ENCODE measurements at regions not wholly inside any gene's neighbourhood (a gene's known extent, or its start where the extent isn't known, plus 50 kb on each side); places are given as distances from the start of the nearest gene placed in this dataset.

DNA sequence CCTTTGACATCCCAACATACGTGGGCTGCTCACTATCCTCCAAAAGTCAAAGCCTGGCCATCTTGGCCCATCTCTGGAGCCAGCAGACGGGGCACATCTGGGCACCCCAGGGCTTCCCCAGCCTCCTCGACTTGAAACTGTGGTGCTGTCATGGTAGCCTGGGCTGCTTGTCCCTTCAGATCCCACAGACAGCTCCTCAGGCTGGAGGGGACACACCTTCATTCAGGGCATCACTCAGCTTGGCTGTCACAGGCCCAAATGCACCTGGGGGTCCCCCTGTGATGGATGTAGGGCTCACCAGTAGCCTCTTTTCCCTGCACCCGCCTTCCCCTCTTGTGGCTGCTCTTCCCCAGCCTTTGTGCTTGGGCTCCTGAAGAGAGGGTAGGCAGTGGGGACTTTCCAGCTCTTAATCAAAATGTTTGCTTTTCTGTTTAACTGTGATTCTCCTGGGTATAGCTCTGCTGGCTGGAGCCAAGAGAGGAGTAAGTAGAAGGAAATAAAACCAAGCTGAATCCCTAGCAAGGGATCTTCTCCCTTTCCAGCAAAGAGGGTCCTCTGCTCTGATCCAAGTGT lies 92.3 kb downstream of the GYPC start:
- no peak for DNase-seq

GRCh38 chr2:126748929-126749518 lies 93.1 kb downstream of the GYPC start:
- DNase-seq = no peak

GRCh38 chr2:126749537-126749936 lies 93.6 kb downstream of the GYPC start:
- DNase-seq = no peak

GRCh38 chr2:126750506-126750905 lies 94.5 kb downstream of the GYPC start:
- no peak for DNase-seq

GRCh38 chr2:126751477-126751876 lies 95.5 kb downstream of the GYPC start:
- no peak for DNase-seq

DNA sequence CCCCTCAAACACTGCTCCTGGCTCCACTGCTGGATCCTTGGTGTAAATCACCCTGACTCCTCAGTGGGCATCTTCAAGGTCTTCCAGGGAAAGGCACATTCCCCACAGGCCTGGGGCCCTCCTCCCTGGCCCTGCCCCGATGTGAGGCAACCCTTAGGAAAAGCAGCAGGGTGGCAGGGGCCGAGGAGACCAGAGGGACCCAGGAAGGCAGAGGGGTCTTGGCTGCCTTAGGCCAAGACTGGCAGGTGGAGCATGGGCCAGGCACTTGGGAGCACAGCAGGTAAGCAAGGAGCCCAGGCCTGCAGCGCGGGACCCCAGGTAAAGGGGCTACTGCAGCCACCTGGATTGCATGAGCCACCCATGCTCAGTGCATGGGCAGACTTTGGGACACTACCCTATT lies 96.9 kb downstream of the GYPC start:
- DNase-seq = no peak

- no peak for DNase-seq
These were observed 97.7 kb downstream of the GYPC start for GRCh38 chr2:126753501-126754212.

GRCh38 chr2:126754240-126755004 lies 98.5 kb downstream of the GYPC start:
- no peak for DNase-seq

DNA sequence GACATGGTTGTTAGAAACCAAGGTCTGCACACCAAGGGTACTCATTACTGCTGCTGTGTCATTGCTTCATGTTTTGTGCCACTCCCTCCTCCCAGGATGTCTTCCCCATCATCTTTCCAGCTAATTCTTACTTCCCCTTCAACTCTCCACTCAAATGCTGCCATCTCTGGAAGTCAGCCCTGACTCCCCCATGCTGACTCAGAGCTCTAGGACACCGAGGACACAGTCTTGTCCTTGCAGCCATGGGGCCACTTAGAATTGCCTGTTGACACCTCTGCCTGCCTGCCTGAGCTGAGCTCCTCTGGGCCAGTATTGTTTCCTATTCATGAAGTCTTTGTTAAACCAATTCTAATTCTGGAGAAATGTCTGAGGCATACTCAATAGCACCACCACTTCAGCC lies 100.2 kb downstream of the GYPC start:
- no peak for DNase-seq

- DNase-seq = peak; percentile 16
These were observed 105.5 kb downstream of the GYPC start for GRCh38 chr2:126761256-126761980.

DNA sequence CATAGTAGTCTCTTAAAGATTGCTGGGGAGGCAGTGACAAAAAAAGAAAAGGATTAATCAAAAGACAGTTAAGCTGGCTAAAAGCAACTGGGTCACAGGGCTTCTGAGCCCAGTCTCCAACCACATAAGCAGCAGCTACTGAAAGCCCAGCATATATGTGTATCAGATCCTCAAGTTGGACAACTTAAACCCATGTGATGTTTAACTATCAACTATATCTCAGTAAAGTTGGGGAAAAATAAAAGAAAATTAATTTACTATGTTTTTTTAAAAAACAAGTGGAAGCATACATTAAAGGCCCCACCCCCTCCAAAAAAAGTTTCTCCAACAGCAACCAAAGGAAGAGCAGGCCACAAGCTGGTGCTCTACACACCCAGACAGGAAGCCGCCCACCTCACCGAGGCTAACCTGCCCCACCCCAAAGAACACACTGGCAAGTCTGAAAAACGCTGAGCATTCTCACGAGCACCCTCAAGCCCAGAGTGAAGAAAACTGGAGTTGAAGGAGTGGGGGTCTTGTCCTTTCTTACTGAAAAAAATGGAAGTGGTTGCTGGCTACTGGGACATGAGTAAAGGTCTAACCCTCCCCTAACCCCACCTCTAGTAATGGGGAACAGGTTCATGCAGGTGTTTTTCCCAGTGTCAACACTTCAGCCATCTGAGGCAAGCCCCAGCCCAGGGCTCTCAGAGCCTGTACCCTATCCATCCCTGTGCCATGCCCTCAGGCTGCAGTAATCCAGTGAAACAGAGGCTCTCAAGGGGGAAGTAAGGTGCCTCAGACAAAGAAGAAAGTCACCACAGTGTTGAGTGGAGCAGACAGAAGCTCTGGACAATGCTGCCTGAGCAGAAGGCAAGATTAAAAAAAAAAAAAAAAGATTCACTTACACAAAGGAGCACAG lies 106.3 kb downstream of the GYPC start:
- DNase-seq = no peak

- DNase-seq = no peak
These were observed 108.8 kb downstream of the GYPC start for GRCh38 chr2:126764686-126765265.

- no peak for DNase-seq
These were observed 109.4 kb downstream of the GYPC start for GRCh38 chr2:126765395-126765794.

GRCh38 chr2:126766295-126766968 lies 110.5 kb downstream of the GYPC start:
- no peak for DNase-seq

- DNase-seq = no peak
These were observed 111.0 kb downstream of the GYPC start for GRCh38 chr2:126766969-126767296.

- no peak for DNase-seq
These were observed 113.2 kb downstream of the GYPC start for GRCh38 chr2:126769118-126769517.

- DNase-seq = no peak
These were observed 114.5 kb downstream of the GYPC start for GRCh38 chr2:126770466-126770865.

DNA sequence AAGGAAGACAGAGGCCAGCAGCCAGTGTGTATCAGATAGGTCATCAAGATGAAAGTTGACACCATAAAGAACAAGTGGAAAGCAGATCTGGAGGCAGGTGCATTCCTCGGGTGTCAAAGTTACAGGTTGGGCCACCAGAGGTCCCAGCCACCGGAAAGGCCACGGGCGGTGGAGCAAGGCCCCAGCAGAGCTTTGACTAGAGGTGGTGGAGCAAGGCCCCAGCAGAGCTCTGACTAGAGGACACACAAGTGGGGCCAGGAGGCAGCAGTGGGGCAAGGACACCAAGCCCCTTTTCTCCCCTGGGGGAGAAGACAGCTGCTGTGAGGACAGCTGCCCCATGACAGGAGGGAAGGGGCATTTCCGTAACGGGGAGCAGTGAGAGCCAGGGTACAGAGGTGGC lies 115.1 kb downstream of the GYPC start:
- no peak for DNase-seq

DNA sequence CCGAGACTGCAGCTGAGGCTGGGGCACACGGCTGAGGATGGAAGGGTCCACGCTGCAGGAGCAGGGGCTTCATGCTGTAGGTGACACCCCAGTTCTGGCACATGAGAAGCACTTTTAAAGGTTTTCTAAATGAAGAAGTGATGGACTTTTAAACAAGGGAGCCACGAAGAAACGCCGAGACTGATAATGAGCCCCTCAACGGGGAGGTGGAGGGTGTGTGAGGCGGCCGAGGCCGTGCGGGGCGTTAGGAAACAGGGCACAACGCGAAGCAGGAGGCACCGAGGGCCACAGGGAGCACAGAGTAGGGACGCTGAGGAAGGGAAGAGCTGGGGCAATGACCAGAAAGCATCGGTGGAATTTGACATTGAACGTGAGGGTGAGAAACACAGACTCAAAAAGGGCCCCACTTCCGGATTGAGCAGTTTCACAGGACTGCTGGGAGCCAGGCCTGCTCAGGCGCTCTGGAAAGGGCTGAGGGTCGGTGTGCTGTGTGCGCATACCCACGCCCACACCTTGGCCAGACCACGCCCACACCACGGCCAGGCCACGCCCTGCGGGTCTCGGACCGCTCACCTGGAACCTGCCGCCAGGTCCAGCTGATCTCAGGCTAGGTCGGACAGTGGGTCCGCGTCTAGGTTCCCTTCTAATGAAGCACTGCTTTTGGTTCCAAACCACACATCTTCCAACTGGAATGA lies 115.7 kb downstream of the GYPC start:
- DNase-seq = no peak

DNA sequence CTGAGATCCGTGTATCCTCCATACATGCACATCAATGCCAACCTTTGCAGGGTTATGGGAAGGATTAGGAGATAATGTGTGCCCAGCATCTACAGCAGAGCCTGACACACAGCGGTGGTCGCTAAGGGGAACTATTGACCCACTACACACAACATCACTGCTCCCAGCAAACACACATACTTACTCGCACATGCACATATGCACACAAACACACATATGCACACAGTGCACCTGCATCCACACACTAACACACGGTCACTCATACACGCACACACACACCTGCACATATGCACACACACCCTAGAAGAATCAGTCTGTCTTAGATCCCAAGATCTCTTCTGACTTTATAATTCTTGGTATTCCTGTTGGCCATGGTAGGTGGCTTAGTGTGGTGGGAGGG lies 118.3 kb downstream of the GYPC start:
- DNase-seq = no peak

DNA sequence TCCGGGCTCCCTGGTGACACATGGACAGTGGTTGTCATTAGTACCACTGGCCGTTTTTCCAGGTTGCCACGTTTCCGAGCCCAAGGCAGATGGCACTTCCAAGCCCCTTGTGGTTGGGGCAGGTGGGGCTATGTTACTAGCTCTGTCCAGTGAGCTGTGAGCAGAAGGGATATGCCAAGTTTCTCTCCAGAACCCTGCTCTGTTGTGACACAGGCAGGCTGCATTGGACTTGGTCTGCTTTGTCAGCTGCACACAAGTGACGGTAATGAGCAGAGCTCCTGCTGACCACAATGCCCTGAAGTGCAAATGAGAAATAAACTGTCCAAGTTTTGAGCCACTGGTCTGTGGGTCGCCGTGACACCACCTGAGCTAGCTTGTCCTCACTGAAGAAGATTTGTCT lies 118.8 kb downstream of the GYPC start:
- DNase-seq = no peak
